Fibroblast of peridontal ligament (primary cell): ENCODE measurements at regions not wholly inside any gene's neighbourhood (a gene's known extent, or its start where the extent isn't known, plus 50 kb on each side); places are given as distances from the start of the nearest gene placed in this dataset.
A peak's percentile ranks its signal among the peaks of the same experiment; 100 is the strongest.

Source experiments
- DNase-seq: peaks from one replicate; pipeline ENCODE4 v3.0.0-alpha.2; 2010; ENCODE audit errors: extremely low read depth

DNA sequence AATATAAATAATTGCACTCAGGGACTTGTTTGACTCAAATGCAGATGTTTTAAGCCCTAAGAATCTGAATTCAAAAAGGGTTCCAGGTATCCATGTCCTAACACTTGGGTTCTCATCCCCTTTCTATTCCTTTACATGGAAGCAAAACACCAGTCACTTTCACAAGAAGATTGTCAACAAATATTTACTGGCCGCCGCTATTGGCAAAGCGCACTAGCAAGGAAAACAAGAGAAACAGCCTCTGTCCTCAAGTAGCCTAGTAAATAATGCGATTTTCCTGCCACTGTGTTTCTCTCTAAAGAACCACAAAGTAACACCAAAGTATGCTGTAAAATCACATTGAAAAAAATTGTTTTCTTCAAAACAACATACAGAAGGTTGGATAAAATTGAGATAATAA lies 66.7 kb upstream of the EZH2 start:
- no peak for DNase-seq

DNA sequence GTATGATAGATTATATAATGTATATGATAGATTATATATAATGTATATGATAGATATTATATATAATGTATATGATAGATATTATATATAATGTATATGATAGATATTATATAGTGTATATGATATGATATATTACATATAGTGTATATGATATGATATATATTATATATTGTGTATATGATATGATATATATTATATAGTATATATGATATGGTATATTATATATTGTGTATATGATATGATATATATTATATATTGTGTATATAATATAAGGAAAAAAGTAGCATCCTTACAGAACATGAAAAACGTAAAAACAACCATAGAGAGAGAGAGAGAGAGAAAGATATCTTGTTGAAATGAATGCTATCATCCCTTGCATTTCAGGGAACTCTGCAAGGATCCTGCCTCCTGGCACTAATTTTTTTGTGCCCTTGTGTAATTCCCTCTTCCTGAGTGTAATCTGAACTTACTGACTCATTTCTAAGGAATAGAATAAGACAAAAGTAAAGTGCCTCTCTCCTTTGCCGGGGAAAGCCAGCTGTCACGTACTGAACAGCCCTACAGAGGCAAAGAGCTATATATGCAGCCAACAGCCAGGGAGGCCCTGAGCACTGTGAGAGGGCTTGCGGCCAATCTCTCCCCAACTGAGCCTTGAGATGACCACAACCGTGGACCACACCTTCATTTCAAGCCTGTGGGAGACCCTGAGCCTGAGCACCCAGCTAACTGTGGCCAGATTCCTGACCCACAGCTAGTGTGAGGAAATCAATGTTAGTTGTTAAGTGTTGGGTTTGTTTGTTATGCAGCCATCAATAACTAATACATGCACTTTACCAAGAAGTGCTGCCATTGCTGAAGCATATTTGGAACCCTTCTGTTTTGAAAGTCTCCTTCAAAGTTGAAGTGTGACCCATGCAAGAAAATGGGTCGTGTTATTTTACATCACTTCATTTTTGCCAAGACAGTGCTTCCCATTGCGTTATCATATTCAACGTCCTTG lies 61.1 kb upstream of the EZH2 start:
- peak; percentile 89 for DNase-seq

DNA sequence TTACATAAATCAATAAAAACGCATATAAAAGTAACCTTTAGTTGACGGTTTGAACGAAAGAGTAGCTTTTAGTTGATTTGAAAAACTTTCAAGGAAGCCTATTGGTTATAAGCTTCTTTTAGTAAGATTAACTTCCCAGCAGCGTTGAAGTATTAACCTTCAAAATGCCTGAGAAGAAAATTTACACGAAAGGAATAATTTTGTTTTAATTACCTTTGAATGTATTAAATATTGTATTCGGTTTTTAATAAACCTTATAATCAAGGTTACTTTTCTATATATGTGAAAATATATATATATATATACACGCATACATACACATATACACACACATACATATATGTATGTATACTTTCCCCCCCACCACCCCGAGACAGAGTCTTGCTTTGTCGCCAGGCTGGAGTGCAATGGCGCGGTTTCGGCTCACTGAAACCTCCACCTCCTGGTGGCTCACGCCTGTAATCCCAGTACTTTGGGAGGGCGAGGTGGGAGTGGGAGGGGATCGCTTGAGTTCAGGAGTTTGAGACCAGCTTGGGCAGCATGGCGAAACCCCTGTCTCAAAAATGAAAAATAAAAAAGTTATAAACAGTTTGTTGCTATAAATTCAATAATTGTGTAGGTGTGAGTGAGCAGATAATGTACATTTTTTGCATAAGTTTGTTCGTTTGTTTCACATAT lies 57.6 kb upstream of the EZH2 start:
- DNase-seq = peak; percentile 38

DNA sequence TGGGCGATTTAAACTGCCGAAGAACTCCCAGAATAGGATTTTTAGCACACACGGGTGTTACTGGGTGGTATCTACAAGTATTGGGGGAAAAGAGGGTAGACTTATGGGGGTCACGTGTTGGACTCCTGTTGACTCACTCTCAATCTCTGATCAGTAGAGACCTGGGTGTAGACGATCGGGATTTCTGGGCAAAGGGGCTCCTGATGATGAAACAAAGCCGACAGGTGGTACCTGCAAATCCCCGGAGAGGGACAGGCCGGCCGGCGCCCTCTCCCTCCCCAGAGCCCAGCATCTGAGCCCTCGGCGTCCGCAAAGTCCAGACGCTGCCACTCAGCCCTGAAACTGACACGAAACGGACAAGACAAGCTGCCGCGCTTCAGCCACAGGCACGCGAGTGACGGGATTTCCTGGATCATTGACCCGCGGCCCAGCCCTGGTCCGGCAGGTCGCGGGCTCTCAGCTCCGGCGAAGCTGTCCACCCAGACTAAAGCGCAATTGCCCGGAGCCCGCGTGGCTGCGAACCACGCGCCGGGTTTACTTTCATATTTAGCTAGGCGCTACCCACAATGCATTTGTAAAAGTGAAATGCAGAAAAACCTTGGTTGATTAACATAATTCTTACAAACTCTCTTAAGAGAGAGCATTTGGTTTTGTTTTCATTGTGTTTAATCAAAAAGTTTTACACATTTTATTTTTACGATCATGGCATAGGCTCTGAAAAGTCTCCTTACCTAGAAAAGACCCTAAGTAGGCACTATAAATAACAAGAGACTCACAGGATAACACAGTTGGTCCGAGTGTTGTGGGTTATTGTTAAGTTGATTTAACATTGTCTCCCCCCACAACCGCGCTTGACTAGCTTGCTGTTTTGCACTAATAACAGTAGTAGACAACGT lies 56.9 kb upstream of the EZH2 start:
- peak; percentile 89 for DNase-seq

- DNase-seq = no peak
These were observed 55.2 kb upstream of the EZH2 start for GRCh38 chr7:148939128-148939755.

DNA sequence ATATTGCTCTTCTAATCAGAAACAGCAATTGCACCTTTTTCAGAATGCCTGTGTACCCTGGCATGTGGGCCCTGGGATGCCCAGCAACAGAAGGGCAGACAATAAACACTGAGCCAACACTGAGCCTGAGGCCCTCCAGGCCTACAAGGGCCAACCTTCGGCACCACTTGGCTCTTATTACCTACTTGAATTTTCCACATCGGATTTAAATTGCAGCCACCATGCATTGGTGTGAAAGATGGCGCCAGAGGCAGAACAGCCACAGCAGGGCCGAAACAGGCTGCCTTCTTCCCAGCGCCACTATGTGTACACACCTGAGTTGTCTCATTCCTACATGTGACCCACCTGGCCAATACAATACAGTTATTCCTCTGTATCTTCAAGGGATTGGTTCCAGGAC lies 51.4 kb upstream of the EZH2 start:
- no peak for DNase-seq
